Psoas muscle (tissue), 7 donors: ENCODE measurements at regions not wholly inside any gene's neighbourhood (a gene's known extent, or its start where the extent isn't known, plus 50 kb on each side); places are given as distances from the start of the nearest gene placed in this dataset.

Source experiments
- ATAC-seq, 4 donors: fragments of 200-7000 bp; cut with Tn5 transposase; one replicate each; pipeline ENCODE4 v1.9.1; 2020; ENCODE audit warnings: moderate library complexity in 3 of 4, mild to moderate bottlenecking in 2 of 4
- DNase-seq, 2 donors: peaks; one replicate each; pipeline ENCODE4 v3.0.0-alpha.2; 2020
- H3K27ac ChIP-seq: fragments of 200-600 bp; one replicate; pipeline ENCODE4 v1.8.0; 2022
- H3K27me3 ChIP-seq, 3 donors: fragments of 200-600 bp in 1 of 3; one replicate each; pipeline versions ENCODE4 v1.6.1 to v1.8.0; 2013 to 2022; ENCODE audit warnings: low read length in 2 of 3, mild to moderate bottlenecking in 2 of 3, moderate library complexity in 1 of 3; ENCODE audit not compliant: insufficient read depth in 3 of 3
- H3K36me3 ChIP-seq, 2 donors: fragments of 200-600 bp in 1 of 2; one replicate each; pipeline versions ENCODE4 v1.6.1 to v1.8.0; 2013 to 2022; ENCODE audit warnings: low read depth in 1 of 2, mild to moderate bottlenecking in 1 of 2, moderate library complexity in 1 of 2; ENCODE audit not compliant: insufficient read depth in 1 of 2
- H3K4me1 ChIP-seq: fragments of 200-600 bp; one replicate; pipeline ENCODE4 v1.8.0; 2022
- H3K4me3 ChIP-seq: fragments of 200-600 bp; one replicate; pipeline ENCODE4 v1.8.0; 2022; ENCODE audit warnings: mild to moderate bottlenecking
- H3K9me3 ChIP-seq: fragments of 200-600 bp; one replicate; pipeline ENCODE4 v1.8.0; 2022
- WGBS, 3 donors: extraction: QIAGEN DNeasy Blood & Tissue Kit; methylation state at CpG; one replicate each; pipeline versions ENCODE4 v1.1.6 to v1.1.7; 2013; 5-methylcytosine and 5-hydroxymethylcytosine counted together
- intact Hi-C, 2 donors: fragments of 100-400 bp; cut with DNase I; formaldehyde crosslinking; loops; one replicate each; pipeline versions ENCODE4 v1.11.0 to v1.14.2; 2022
- TF ChIP-seq, protein P1 (sequence below): fragments of 200-600 bp; IDR thresholded peaks from one replicate; pipeline ENCODE4 v1.8.0; 2022; ENCODE audit warnings: antibody characterized with exemption
- donor health status: healthy with polysubstance abuse.
- donor health status: DM: no; HTN: no; CAD: no; lungs with moderate emphysema.
- donor health status: Bipolar disorder and iron deficiency.
- donor health status: healthy.
- donor health status: DM: yes; HTN: yes; CAD: no.
- donor health status: DM: no; HTN: no; CAD: no.
- donor health status: DM: yes; HTN: yes; CAD: no.

DNA sequence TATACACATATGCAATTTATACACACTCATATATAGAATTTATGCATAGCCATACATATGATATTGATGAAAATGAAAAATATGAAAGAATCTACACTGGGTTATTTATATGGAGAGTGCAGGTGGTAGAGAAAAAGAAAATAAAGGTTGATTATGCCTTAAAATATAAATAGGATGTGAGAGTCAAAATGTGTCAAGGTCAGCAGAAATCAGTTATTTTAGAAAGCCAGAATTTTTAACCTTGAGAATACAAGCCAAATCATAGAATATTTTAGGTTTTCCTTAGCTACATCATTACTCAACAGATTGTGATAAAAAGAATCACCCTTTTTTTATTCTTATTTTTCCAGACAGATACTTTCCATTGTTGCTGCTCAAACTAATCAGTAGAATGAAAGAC lies 146.2 kb downstream of the SLC6A15 start:
- Histone ChIP-seq H3K27ac (no peak overlapping the region), H3K4me1 (no peaks in the 10 kb centered on the region), H3K9me3 (no peaks in the 10 kb centered on the region), H3K4me3 (no peak overlapping the region), H3K27me3 (no peaks in the 10 kb centered on the region), H3K36me3 (no peaks in the 10 kb centered on the region)
- ATAC-seq (no peak), DNase-seq (no peak)
- TF ChIP-seq, protein P1, sequence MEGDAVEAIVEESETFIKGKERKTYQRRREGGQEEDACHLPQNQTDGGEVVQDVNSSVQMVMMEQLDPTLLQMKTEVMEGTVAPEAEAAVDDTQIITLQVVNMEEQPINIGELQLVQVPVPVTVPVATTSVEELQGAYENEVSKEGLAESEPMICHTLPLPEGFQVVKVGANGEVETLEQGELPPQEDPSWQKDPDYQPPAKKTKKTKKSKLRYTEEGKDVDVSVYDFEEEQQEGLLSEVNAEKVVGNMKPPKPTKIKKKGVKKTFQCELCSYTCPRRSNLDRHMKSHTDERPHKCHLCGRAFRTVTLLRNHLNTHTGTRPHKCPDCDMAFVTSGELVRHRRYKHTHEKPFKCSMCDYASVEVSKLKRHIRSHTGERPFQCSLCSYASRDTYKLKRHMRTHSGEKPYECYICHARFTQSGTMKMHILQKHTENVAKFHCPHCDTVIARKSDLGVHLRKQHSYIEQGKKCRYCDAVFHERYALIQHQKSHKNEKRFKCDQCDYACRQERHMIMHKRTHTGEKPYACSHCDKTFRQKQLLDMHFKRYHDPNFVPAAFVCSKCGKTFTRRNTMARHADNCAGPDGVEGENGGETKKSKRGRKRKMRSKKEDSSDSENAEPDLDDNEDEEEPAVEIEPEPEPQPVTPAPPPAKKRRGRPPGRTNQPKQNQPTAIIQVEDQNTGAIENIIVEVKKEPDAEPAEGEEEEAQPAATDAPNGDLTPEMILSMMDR, result no peak
- intact Hi-C loops, result no loop called here

DNA sequence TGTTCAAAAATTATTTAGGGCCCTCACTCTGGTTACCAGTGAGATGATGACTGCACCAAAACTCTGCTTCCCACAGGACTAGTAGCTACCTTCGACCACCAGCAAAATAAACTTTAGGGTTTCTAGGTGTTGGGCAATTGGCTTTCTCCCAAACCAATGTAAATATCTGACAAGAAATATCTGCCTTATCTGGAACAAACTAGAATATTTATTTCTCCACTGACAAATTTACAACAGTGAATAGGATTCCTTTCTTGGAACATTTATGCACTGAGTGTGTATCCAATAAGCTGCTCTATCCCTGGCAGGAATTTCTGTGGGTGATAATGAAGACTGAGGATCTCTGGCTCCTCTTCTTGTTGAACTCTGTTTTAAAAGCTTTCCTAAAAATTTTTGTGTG lies 148.6 kb downstream of the SLC6A15 start:
- Histone ChIP-seq H3K4me1 (no peaks in the 10 kb centered on the region), H3K27me3 (no peaks in the 10 kb centered on the region), H3K27ac (no peak overlapping the region), H3K36me3 (no peaks in the 10 kb centered on the region), H3K9me3 (no peaks in the 10 kb centered on the region), H3K4me3 (no peak overlapping the region)
- WGBS, 3 donors, result 77 to 84% (median 78%) methylated on average over 1 of the region's 1 CpG
- intact Hi-C loops, result no loop called here
- DNase-seq (no peak), ATAC-seq (no peak)
- TF ChIP-seq, protein P1, result no peak

DNA sequence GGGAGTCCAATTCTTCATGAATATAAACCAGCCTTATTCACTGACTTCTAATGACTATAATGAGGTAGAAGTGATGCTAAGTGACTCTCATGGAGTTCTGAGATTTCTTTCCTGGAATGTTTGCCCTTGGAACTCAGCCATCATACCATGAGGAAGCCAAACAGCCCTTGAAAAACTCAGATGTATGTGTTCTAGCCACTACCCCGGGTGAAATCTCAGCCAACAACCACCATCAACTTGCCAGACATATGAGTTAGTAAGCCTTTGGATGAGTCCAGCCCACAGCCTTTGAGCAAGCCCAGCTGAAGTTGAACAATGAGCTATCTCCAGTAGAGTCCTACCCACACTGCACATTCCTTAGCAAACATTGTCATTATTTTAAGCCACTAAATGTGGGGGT lies 149.5 kb downstream of the SLC6A15 start:
- H3K4me3 ChIP-seq, result no peak overlapping the region
- DNase-seq, result no peak
- H3K4me1 ChIP-seq, result no peaks in the 10 kb centered on the region
- no peaks in the 10 kb centered on the region for H3K27me3 ChIP-seq
- intact Hi-C loops, result no loop called here
- no peaks in the 10 kb centered on the region for H3K9me3 ChIP-seq
- H3K36me3 ChIP-seq, result no peaks in the 10 kb centered on the region
- TF ChIP-seq, protein P1, result no peak
- 17 to 40% (median 35%) methylated on average over 1 of the region's 1 CpG for WGBS, 3 donors
- ATAC-seq, result no peak
- no peak overlapping the region for H3K27ac ChIP-seq

DNA sequence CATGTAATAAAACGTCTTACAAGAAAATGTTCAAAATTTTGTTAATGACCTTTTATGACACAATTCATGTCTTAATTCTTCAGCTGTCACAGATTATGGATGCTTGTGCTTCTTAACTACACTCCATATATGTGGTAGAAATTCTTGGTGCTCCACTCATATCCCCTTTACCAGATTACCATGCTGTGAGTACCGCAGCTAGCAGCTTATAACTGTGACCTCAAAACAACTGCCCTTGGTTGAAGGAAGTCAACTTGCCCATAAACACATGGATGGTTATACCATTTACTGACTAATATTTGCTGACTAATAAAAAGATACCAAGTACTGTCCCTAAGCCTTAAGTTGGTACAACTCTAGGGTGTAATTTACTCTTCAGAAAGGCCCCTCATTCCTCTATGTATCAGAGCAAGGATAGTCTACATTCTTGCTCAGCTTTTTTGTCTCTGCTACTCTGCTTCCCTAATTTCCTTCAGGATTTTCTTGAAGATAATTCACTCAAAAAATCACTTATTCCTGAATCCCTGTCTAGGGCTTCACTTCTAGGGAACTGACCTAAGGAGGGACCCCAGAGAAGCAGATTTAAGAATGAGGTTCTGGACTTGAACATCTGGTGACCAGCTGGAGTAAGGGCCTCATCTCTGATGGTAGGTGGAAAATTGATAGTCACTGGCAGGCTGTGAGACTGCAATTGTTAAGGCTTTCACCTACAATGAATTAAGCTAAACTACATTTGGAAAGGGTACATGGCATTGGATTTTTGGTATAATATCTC lies 152.3 kb downstream of the SLC6A15 start:
- H3K36me3 ChIP-seq, result no peaks in the 10 kb centered on the region
- ATAC-seq (no peak), DNase-seq (no peak)
- H3K4me3 ChIP-seq, result no peak overlapping the region
- no peaks in the 10 kb centered on the region for H3K4me1 ChIP-seq
- H3K27me3 ChIP-seq, result no peaks in the 10 kb centered on the region
- 50 to 74% (median 71%) methylated on average over 2 of the region's 2 CpGs for whole genome bisulfite sequencing, 3 donors
- TF ChIP-seq, protein P1, result no peak
- H3K9me3 ChIP-seq, result no peaks in the 10 kb centered on the region
- intact Hi-C loops, result no loop called here
- H3K27ac ChIP-seq, result no peak overlapping the region

DNA sequence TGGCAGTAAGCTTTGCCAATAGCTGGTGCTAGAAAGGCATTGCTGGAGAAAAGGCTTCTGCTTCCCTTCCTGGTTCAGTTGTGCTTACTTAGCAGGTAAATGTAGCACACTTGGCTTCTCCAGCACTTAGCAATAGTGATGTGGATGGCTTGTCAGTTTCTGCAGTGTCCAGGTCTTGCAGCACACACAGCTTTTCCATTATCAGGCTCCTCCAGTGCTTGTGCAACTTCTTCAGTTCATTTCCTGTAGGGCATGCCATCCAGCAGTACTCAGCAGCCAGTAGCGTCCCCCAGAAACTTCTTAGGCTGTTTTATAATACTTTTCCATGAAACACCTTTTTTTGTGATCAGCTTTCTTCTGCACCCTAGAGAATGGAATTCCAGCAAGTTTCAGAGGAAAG lies 154.6 kb downstream of the SLC6A15 start:
- TF ChIP-seq, protein P1, result no peak
- no peak overlapping the region for H3K4me3 ChIP-seq
- ATAC-seq (no peak), DNase-seq (no peak)
- H3K27ac ChIP-seq, result no peak overlapping the region
- H3K27me3 ChIP-seq, result no peaks in the 10 kb centered on the region
- intact Hi-C loops, result no loop called here
- H3K36me3 ChIP-seq, result no peaks in the 10 kb centered on the region
- no peaks in the 10 kb centered on the region for H3K9me3 ChIP-seq
- no peaks in the 10 kb centered on the region for H3K4me1 ChIP-seq
- 40 to 55% (median 52%) methylated on average over 1 of the region's 1 CpG for WGBS, 3 donors
